HFF-Myc (cell line): ENCODE measurements at regions not wholly inside any gene's neighbourhood (a gene's known extent, or its start where the extent isn't known, plus 50 kb on each side); places are given as distances from the start of the nearest gene placed in this dataset.

Experiments
- DNase-seq: peaks from one replicate; pipeline ENCODE4 v3.0.0-alpha.2; 2011; ENCODE audit warnings: low read depth; ENCODE audit errors: extremely low read depth
- H3K4me3 ChIP-seq: replicated peaks from 2 replicates; pipeline ENCODE4 v1.5.1; 2011; ENCODE audit warnings: low read depth, mild to moderate bottlenecking, control low read depth, low read length
- CTCF ChIP-seq: IDR thresholded peaks from 2 replicates; pipeline ENCODE4 v1.5.1; 2012; ENCODE audit warnings: mild to moderate bottlenecking, low read depth, low read length, control low read depth; ENCODE audit errors: missing control alignments

GRCh38 chr16:6897876-6898485 lies 434.7 kb upstream of the RBFOX1 start:
- H3K4me3 ChIP-seq: no peak overlapping the region
- no peak for DNase-seq
- no peak for TF ChIP-seq CTCF

DNA sequence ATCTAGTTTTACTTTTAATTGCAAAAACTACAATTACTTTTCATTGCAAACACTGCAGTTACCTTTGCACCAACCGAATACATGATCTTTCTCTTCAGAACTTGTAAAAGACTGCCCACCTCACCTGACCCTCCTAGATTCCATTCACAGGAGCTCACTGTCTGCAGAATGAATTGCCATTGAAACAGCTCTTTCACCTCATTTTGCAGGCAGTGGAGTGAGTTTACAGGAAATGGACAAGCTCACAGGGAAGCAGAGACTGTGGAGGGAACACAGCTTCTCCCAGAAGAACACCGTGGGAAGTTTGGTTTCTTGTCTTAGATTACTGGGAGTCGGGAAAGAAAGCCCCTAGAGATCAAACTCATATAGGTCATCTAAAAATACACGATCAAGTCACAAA lies 439.7 kb upstream of the RBFOX1 start:
- H3K4me3 ChIP-seq: no peak overlapping the region
- DNase-seq: no peak
- TF ChIP-seq CTCF: no peak

GRCh38 chr16:6891496-6891895 lies 441.1 kb upstream of the RBFOX1 start:
- no peak for TF ChIP-seq CTCF
- no peak for DNase-seq
- no peak overlapping the region for H3K4me3 ChIP-seq

GRCh38 chr16:6888531-6888930 lies 444.1 kb upstream of the RBFOX1 start:
- no peak for TF ChIP-seq CTCF
- no peak overlapping the region for H3K4me3 ChIP-seq
- DNase-seq: no peak

- no peak for DNase-seq
- no peak for TF ChIP-seq CTCF
Measured at GRCh38 chr16:6884002-6884401, 448.6 kb upstream of the RBFOX1 start.

GRCh38 chr16:6880263-6880662 lies 452.4 kb upstream of the RBFOX1 start:
- no peak overlapping the region for H3K4me3 ChIP-seq
- no peak for TF ChIP-seq CTCF
- DNase-seq: no peak

More at GRCh38 chr16:6884002-6884401, 448.6 kb upstream of the RBFOX1 start:
- no peak overlapping the region for H3K4me3 ChIP-seq

GRCh38 chr16:6864671-6865070 lies 468.0 kb upstream of the RBFOX1 start:
- TF ChIP-seq CTCF: no peak
- DNase-seq: no peak
- no peak overlapping the region for H3K4me3 ChIP-seq
